HL-60 (cell line): ENCODE measurements at regions not wholly inside any gene's neighbourhood (a gene's known extent, or its start where the extent isn't known, plus 50 kb on each side); places are given as distances from the start of the nearest gene placed in this dataset.

Source experiments
- POLR2AphosphoS5 ChIP-seq: IDR thresholded peaks from 2 replicates; pipeline ENCODE4 v1.6.1; 2012; ENCODE audit warnings: low read depth
- TF ChIP-seq, protein P1 (sequence below): IDR thresholded peaks from 2 replicates; pipeline ENCODE4 v1.6.1; 2012; ENCODE audit warnings: low read depth; ENCODE audit not compliant: insufficient replicate concordance
- TF ChIP-seq, protein P2 (sequence below): IDR thresholded peaks from one replicate; pipeline ENCODE4 v1.5.1; 2011; ENCODE audit warnings: low read length, control low read depth, inconsistent platforms; ENCODE audit not compliant: insufficient read depth

DNA sequence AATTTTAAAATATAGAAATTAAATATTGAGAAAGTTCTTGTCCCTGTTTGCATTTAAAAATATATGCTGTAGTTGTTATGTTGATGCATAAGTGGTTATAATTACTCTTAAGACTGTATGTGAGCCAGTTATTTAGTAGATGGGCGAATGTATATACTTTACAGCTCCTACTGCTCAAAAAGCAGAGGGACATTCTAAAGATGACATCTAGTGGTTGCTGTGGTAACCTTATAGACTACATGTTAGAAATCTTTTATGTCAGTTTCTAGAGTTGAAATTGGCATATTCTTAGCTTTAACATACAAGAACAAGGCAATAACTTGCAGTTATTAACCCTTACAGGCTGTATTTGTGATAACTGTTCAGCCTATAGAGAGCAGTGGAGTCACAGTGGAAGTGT is 160.5 kb downstream of the OLFM4 start:
- TF ChIP-seq, protein P1, sequence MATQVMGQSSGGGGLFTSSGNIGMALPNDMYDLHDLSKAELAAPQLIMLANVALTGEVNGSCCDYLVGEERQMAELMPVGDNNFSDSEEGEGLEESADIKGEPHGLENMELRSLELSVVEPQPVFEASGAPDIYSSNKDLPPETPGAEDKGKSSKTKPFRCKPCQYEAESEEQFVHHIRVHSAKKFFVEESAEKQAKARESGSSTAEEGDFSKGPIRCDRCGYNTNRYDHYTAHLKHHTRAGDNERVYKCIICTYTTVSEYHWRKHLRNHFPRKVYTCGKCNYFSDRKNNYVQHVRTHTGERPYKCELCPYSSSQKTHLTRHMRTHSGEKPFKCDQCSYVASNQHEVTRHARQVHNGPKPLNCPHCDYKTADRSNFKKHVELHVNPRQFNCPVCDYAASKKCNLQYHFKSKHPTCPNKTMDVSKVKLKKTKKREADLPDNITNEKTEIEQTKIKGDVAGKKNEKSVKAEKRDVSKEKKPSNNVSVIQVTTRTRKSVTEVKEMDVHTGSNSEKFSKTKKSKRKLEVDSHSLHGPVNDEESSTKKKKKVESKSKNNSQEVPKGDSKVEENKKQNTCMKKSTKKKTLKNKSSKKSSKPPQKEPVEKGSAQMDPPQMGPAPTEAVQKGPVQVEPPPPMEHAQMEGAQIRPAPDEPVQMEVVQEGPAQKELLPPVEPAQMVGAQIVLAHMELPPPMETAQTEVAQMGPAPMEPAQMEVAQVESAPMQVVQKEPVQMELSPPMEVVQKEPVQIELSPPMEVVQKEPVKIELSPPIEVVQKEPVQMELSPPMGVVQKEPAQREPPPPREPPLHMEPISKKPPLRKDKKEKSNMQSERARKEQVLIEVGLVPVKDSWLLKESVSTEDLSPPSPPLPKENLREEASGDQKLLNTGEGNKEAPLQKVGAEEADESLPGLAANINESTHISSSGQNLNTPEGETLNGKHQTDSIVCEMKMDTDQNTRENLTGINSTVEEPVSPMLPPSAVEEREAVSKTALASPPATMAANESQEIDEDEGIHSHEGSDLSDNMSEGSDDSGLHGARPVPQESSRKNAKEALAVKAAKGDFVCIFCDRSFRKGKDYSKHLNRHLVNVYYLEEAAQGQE = no peak
- TF ChIP-seq, protein P2, sequence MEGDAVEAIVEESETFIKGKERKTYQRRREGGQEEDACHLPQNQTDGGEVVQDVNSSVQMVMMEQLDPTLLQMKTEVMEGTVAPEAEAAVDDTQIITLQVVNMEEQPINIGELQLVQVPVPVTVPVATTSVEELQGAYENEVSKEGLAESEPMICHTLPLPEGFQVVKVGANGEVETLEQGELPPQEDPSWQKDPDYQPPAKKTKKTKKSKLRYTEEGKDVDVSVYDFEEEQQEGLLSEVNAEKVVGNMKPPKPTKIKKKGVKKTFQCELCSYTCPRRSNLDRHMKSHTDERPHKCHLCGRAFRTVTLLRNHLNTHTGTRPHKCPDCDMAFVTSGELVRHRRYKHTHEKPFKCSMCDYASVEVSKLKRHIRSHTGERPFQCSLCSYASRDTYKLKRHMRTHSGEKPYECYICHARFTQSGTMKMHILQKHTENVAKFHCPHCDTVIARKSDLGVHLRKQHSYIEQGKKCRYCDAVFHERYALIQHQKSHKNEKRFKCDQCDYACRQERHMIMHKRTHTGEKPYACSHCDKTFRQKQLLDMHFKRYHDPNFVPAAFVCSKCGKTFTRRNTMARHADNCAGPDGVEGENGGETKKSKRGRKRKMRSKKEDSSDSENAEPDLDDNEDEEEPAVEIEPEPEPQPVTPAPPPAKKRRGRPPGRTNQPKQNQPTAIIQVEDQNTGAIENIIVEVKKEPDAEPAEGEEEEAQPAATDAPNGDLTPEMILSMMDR = no peak
- no peak for TF ChIP-seq POLR2AphosphoS5
